ENCODE measurements at regions not wholly inside any gene's neighbourhood (a gene's known extent, or its start where the extent isn't known, plus 50 kb on each side); places are given as distances from the start of the nearest gene placed in this dataset.

GRCh38 chr2:16351541-16351940, 314.1 kb downstream of the CYRIA start:
- H3K36me3 ChIP-seq (ENCODE audit: control insufficient read depth in 4 of 4, insufficient read depth in 4 of 4, low read length in 4 of 4), result no peaks in the 10 kb centered on the region
- H3K9me3 ChIP-seq (ENCODE audit: control insufficient read depth in 4 of 4, insufficient read depth in 3 of 4, low read length in 3 of 4), result peaks cover 0 to 4% (median 1%) of the 10 kb centered on the region in 4 donors
- H3K27ac ChIP-seq (ENCODE audit: low read depth in 1 of 2, low read length in 1 of 2), result no peak overlapping the region
- no peaks in the 10 kb centered on the region for H3K27me3 ChIP-seq (ENCODE audit: control insufficient read depth in 3 of 3, insufficient read depth in 3 of 3, low read length in 2 of 3)
- H3K4me1 ChIP-seq (ENCODE audit: control insufficient read depth in 5 of 5, insufficient read depth in 5 of 5, low read length in 5 of 5), result no peaks in the 10 kb centered on the region
- DNase-seq (no peak), ATAC-seq (ENCODE audit: insufficient read depth, low FRiP score) (no peak)
- WGBS, 2 donors, result 97 to 100% methylated on average over 2 of the region's 2 CpGs
- no peak for TF ChIP-seq CTCF (IDR thresholded peaks at IDR 0.05; ENCODE audit: control extremely low read depth, extremely low read depth)
- no peak overlapping the region for H3K9ac ChIP-seq (ENCODE audit: insufficient read depth in 1 of 2, low read length in 2 of 2)
- H3K4me3 ChIP-seq, result no peak overlapping the region

GRCh38 chr2:16351137-16351536, 314.5 kb downstream of the CYRIA start:
- Histone ChIP-seq H3K27me3 (ENCODE audit: control insufficient read depth in 3 of 3, insufficient read depth in 3 of 3, low read length in 2 of 3) (no peaks in the 10 kb centered on the region), H3K9me3 (ENCODE audit: control insufficient read depth in 4 of 4, insufficient read depth in 3 of 4, low read length in 3 of 4) (peaks cover 0 to 4% (median 1%) of the 10 kb centered on the region in 4 donors), H3K4me3 (no peak overlapping the region), H3K4me1 (ENCODE audit: control insufficient read depth in 5 of 5, insufficient read depth in 5 of 5, low read length in 5 of 5) (no peaks in the 10 kb centered on the region), H3K9ac (ENCODE audit: insufficient read depth in 1 of 2, low read length in 2 of 2) (no peak overlapping the region), H3K36me3 (ENCODE audit: control insufficient read depth in 4 of 4, insufficient read depth in 4 of 4, low read length in 4 of 4) (no peaks in the 10 kb centered on the region), H3K27ac (ENCODE audit: low read depth in 1 of 2, low read length in 1 of 2) (no peak overlapping the region)
- DNase-seq (no peak), ATAC-seq (ENCODE audit: insufficient read depth, low FRiP score) (no peak)
- no peak for TF ChIP-seq CTCF (IDR thresholded peaks at IDR 0.05; ENCODE audit: control extremely low read depth, extremely low read depth)

- Histone ChIP-seq H3K27me3 (ENCODE audit: control insufficient read depth in 3 of 3, insufficient read depth in 3 of 3, low read length in 2 of 3) (no peaks in the 10 kb centered on the region), H3K4me3 (no peak overlapping the region), H3K9me3 (ENCODE audit: control insufficient read depth in 4 of 4, insufficient read depth in 3 of 4, low read length in 3 of 4) (peaks cover 0 to 4% (median 1%) of the 10 kb centered on the region in 4 donors), H3K4me1 (ENCODE audit: control insufficient read depth in 5 of 5, insufficient read depth in 5 of 5, low read length in 5 of 5) (no peaks in the 10 kb centered on the region), H3K36me3 (ENCODE audit: control insufficient read depth in 4 of 4, insufficient read depth in 4 of 4, low read length in 4 of 4) (no peaks in the 10 kb centered on the region), H3K9ac (ENCODE audit: insufficient read depth in 1 of 2, low read length in 2 of 2) (no peak overlapping the region), H3K27ac (ENCODE audit: low read depth in 1 of 2, low read length in 1 of 2) (no peak overlapping the region)
- ATAC-seq (ENCODE audit: insufficient read depth, low FRiP score), result no peak
- WGBS, 2 donors, result 62 to 79% methylated on average over 3 of the region's 3 CpGs
- no peak for DNase-seq
- TF ChIP-seq CTCF (IDR thresholded peaks at IDR 0.05; ENCODE audit: control extremely low read depth, extremely low read depth), result no peak
Observed at GRCh38 chr2:16350211-16350610, 315.4 kb downstream of the CYRIA start.

GRCh38 chr2:16349811-16350210, 315.8 kb downstream of the CYRIA start:
- 38 to 43% methylated on average over 2 of the region's 2 CpGs for WGBS, 2 donors
- no peak overlapping the region for H3K27ac ChIP-seq (ENCODE audit: low read depth in 1 of 2, low read length in 1 of 2)
- no peak overlapping the region for H3K4me3 ChIP-seq
- no peak for DNase-seq
- no peak for TF ChIP-seq CTCF (IDR thresholded peaks at IDR 0.05; ENCODE audit: control extremely low read depth, extremely low read depth)
- H3K27me3 ChIP-seq (ENCODE audit: control insufficient read depth in 3 of 3, insufficient read depth in 3 of 3, low read length in 2 of 3), result no peaks in the 10 kb centered on the region
- H3K9me3 ChIP-seq (ENCODE audit: control insufficient read depth in 4 of 4, insufficient read depth in 3 of 4, low read length in 3 of 4), result peaks cover 0 to 4% (median 1%) of the 10 kb centered on the region in 4 donors
- ATAC-seq (ENCODE audit: insufficient read depth, low FRiP score), result no peak
- H3K9ac ChIP-seq (ENCODE audit: insufficient read depth in 1 of 2, low read length in 2 of 2), result no peak overlapping the region
- no peaks in the 10 kb centered on the region for H3K4me1 ChIP-seq (ENCODE audit: control insufficient read depth in 5 of 5, insufficient read depth in 5 of 5, low read length in 5 of 5)
- H3K36me3 ChIP-seq (ENCODE audit: control insufficient read depth in 4 of 4, insufficient read depth in 4 of 4, low read length in 4 of 4), result no peaks in the 10 kb centered on the region
